ENCODE measurements at regions not wholly inside any gene's neighbourhood (a gene's known extent, or its start where the extent isn't known, plus 50 kb on each side); places are given as distances from the start of the nearest gene placed in this dataset.
A peak's percentile ranks its signal among the peaks of the same experiment; 100 is the strongest.

DNA sequence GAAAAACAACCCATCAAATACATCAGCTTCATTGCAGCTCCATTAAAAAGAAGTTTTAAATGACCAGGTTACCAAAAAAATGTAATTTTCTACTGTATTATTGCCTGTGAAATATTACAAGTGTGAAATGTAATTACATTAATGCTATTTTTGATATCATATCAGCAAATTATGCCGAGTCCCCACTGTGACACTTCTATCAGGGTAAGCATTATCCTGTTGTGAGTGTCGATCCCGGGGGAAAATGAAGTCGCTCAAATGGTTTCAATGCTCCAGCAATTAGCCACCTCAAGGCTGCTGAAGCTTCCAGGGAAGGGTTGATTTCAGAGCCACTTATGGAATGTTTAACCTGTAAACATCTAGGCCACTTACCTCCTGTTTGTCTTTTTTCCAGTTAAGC lies 70.4 kb downstream of the RCN1 start:
- ATAC-seq (replicated peaks in 6 of 8): peak in 3 of 8 experiments; percentile 22 to 44 (median 39)
- Histone ChIP-seq H3K4me3 (no peak overlapping the region), H3K27ac (no peak overlapping the region), H3K4me1 (replicated peaks in 1 of 2) (peaks cover 0 to 10% of the 10 kb centered on the region in 2 donors)
- in situ Hi-C loops (cut with MboI; ENCODE audit: low pct_unique_long_range_greater_than_20kb in 2 of 9, low sequenced_read_pairs in 9 of 9, unreplicated experiment in 9 of 9): loop anchor here in 2 of 9 experiments (25.0 kb wide), 3 partner anchors 99 to 1049 kb away; no protein-coding TSS in a partner anchor
- WGBS, 10 experiments: 75 to 100% (median 94%) methylated on average over 2 to 4 of the region's 4 CpGs; no CpG with 5 or more reads in 3 of the 10 experiments

DNA sequence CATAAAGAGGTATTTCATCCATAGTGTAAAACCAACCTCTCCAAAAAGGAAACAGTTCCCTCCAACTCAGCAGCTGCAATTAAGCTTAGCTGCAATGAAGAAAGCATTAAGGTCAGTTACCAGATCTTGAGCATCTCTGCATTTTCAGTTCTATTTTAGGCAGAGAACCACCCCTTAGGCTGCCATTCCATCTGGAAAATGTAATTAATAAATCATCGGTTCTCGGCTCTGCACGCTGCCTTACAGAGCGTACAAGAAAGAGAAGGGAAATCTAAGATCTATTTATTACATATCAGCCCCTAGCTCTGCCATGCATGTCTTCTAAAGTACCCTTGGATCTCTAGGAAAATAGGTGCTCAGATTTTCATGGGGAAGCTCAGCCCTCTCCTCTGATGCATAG lies 71.5 kb downstream of the RCN1 start:
- H3K4me3 ChIP-seq: no peak overlapping the region
- peak in 6 of 8 experiments; percentile 39 to 84 (median 67) for ATAC-seq (replicated peaks in 6 of 8)
- 0 to 79% (median 65%) methylated on average over 1 to 4 of the region's 4 CpGs; no CpG with 5 or more reads in 2 of the 10 experiments for WGBS, 10 experiments
- no peak overlapping the region for H3K27ac ChIP-seq
- H3K4me1 ChIP-seq (replicated peaks in 1 of 2): peaks cover 0 to 10% of the 10 kb centered on the region in 2 donors
- in situ Hi-C loops (cut with MboI; ENCODE audit: low pct_unique_long_range_greater_than_20kb in 2 of 9, low sequenced_read_pairs in 9 of 9, unreplicated experiment in 9 of 9): loop anchor here in 2 of 9 experiments (25.0 kb wide), 3 partner anchors 100 to 1050 kb away; no protein-coding TSS in a partner anchor

DNA sequence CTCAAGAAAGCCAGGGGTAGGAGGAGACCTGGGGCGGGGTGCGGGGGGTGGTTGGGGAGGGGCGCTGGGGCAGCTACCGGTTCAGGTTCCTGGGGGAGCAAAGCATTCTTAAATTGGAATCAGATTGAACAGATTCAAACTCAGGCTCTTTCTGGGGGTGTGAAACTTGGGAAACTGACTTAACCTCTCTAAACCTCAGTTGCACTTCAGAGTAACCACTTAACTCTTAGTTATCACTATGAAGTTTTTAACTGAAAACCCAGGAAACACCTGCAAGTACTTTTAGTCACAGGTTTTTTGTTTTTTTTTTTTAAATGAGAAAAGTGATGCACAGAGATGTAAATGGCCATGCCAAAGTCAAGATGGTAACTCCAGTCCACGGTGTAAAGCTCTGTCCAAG lies 72.0 kb downstream of the RCN1 start:
- no peak for ATAC-seq (replicated peaks in 6 of 8)
- H3K4me3 ChIP-seq: no peak overlapping the region
- in situ Hi-C loops (cut with MboI; ENCODE audit: low pct_unique_long_range_greater_than_20kb in 2 of 9, low sequenced_read_pairs in 9 of 9, unreplicated experiment in 9 of 9): loop anchor here in 2 of 9 experiments (25.0 kb wide), 3 partner anchors 101 to 1051 kb away; no protein-coding TSS in a partner anchor
- peaks cover 0 to 10% of the 10 kb centered on the region in 2 donors for H3K4me1 ChIP-seq (replicated peaks in 1 of 2)
- WGBS, 10 experiments: 33 to 100% (median 73%) methylated on average over 1 of the region's 5 CpGs; no CpG with 5 or more reads in 4 of the 10 experiments
- H3K27ac ChIP-seq: no peak overlapping the region

DNA sequence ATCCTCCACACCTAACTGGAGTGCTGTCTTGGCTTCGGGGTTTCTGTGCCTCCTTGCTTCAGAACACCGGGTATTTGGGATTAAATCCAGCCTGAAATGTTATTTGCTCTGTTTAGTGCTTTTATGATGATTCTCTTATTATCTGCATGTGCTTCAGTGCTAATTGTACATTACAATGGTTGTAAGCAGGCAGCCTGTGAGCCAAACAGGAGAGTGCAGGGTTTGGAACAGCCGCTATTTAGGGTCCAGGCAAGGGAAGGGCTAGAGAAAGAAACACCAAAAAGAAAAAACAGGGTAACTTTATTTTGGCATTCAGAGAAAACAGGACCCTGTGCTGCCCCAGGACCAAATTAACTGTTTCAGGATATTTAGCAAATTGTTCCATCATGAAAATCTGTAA lies 72.7 kb downstream of the RCN1 start:
- Histone ChIP-seq H3K4me1 (replicated peaks in 1 of 2) (peaks cover 0 to 10% of the 10 kb centered on the region in 2 donors), H3K4me3 (no peak overlapping the region), H3K27ac (no peak overlapping the region)
- no peak for ATAC-seq (replicated peaks in 6 of 8)
- in situ Hi-C loops (cut with MboI; ENCODE audit: low pct_unique_long_range_greater_than_20kb in 2 of 9, low sequenced_read_pairs in 9 of 9, unreplicated experiment in 9 of 9): loop anchor here in 2 of 9 experiments (25.0 kb wide), 3 partner anchors 101 to 1051 kb away; no protein-coding TSS in a partner anchor
- WGBS, 10 experiments: 48 to 100% (median 83%) methylated on average over 1 to 3 of the region's 3 CpGs; no CpG with 5 or more reads in 4 of the 10 experiments

DNA sequence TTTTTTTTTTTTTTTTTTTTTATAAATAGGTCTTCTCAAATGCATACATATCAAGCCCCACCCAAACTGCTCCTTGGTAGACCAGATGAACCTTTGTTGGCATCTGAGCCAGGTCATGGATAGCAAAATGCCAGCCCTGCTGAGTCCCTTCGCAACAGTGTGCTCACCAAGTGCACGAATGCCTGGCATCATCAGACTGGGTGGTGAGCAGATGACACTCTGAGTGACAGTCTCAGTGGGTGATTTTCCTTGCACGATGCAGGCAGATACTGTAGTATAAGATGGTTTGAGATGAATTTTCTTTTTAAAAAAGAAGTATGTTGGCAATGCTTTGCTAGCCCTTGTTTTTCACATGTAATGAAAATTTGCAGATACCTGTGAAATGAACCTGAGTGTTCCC lies 74.0 kb downstream of the RCN1 start:
- Histone ChIP-seq H3K4me1 (replicated peaks in 1 of 2) (peaks cover 0 to 10% of the 10 kb centered on the region in 2 donors), H3K4me3 (no peak overlapping the region), H3K27ac (no peak overlapping the region)
- in situ Hi-C loops (cut with MboI; ENCODE audit: low pct_unique_long_range_greater_than_20kb in 2 of 9, low sequenced_read_pairs in 9 of 9, unreplicated experiment in 9 of 9): loop anchor here in 2 of 9 experiments (25.0 kb wide), 3 partner anchors 103 to 1053 kb away; no protein-coding TSS in a partner anchor
- WGBS, 10 experiments: 17 to 100% (median 90%) methylated on average over 1 to 3 of the region's 3 CpGs; no CpG with 5 or more reads in 1 of the 10 experiments
- ATAC-seq (replicated peaks in 6 of 8): peak in 2 of 8 experiments; percentile 24 to 40

DNA sequence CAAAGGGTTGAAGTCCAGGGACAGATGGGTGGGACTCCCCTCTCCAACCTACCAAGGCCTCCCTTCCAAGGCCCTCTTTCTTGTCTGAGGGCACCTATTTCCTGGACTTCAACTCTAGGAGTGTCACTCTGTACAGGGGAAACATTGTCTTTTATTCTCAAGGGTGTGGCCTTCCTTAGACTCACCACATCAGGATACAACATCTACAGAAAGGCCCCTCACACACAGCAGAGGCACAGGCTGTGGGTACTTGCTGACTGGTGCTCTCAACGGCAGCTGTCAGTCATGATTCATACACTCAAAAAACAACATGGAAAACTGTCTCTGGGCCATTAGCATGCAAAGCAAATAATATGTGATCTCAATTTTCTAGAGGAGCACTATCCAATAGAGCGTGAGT lies 78.0 kb downstream of the RCN1 start:
- no peak for ATAC-seq (replicated peaks in 6 of 8)
- H3K4me1 ChIP-seq (replicated peaks in 1 of 2): peaks cover 0 to 7% of the 10 kb centered on the region in 2 donors
- H3K4me3 ChIP-seq: no peak overlapping the region
- no peak overlapping the region for H3K27ac ChIP-seq
- 50 to 100% (median 100%) methylated on average over 1 to 2 of the region's 2 CpGs; no CpG with 5 or more reads in 2 of the 10 experiments for WGBS, 10 experiments
- in situ Hi-C loops (cut with MboI; ENCODE audit: low pct_unique_long_range_greater_than_20kb in 2 of 9, low sequenced_read_pairs in 9 of 9, unreplicated experiment in 9 of 9): loop anchor here in 2 of 9 experiments (25.0 kb wide), 3 partner anchors 107 to 1057 kb away; no protein-coding TSS in a partner anchor

DNA sequence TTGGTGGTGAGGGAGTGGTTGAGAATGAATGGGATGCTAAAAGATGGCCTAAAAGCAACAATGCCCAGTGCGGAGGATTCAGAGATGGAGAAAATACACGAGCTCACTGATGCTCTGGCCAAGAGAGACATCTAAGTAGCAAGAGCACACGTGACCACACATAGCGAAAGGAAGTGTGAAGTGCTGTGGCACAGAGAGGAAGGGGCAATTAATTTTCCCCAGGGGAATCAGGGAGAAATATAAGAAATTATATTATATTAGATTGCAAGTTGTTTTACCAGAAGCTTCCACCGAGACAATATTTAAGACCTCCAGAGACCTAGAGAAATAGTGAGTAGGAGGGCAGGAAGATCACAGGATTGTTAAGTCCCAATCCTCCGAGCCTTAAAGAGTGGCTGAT lies 80.6 kb downstream of the RCN1 start:
- Histone ChIP-seq H3K4me3 (no peak overlapping the region), H3K27ac (no peak overlapping the region), H3K4me1 (replicated peaks in 1 of 2) (peaks cover 0 to 12% of the 10 kb centered on the region in 2 donors)
- in situ Hi-C loops (cut with MboI; ENCODE audit: low pct_unique_long_range_greater_than_20kb in 2 of 9, low sequenced_read_pairs in 9 of 9, unreplicated experiment in 9 of 9): loop anchor here in 4 of 9 experiments (10.0 to 25.0 kb wide), 6 partner anchors 109 to 1059 kb away; no protein-coding TSS in a partner anchor
- no peak for ATAC-seq (replicated peaks in 6 of 8)
- 53 to 100% (median 89%) methylated on average over 1 to 6 of the region's 6 CpGs; no CpG with 5 or more reads in 2 of the 10 experiments for WGBS, 10 experiments

DNA sequence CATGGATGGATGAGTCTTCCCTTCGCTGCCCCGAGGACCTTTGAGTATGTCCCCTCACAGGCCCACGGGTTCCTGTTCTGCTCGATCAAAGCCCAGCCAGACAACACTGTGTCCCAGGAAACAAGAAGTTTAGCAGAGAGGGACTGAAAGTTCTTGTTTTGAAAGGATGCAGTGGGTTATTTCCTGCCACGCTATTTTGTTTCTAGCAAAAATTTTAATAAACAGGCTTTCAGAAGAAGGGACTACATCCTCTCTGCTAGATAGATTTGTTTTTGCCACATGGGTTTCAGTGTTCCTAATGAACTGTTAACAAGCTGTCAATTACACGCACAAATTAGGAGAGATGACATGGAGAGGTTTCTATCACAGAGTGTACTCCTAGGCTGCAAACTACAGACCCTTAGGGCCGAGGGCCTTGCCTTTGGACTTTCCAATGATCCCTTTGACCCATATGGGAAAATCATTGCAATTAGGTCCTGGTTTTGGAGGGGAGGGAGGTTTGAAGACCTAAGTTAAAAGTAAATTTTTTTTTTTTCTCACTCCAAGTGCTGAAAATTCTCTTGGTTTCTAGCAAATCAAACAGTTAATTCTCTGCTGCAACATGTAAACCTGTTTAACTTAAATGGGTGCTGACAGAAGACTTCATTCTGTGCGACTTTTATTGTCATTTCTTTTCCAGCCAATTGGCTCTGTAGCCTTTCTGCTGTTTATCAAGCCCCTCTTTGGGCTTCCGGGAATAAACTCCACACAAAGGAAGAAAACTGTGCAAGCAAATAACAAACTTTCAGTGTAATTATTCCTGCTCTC lies 81.4 kb downstream of the RCN1 start:
- in situ Hi-C loops (cut with MboI; ENCODE audit: low pct_unique_long_range_greater_than_20kb in 2 of 9, low sequenced_read_pairs in 9 of 9, unreplicated experiment in 9 of 9): loop anchor here in 4 of 9 experiments (10.0 to 25.0 kb wide), 6 partner anchors 110 to 1060 kb away; no protein-coding TSS in a partner anchor
- WGBS, 10 experiments: 23 to 83% (median 51%) methylated on average over 2 to 9 of the region's 9 CpGs; no CpG with 5 or more reads in 1 of the 10 experiments
- no peak overlapping the region for H3K27ac ChIP-seq
- H3K4me3 ChIP-seq: no peak overlapping the region
- ATAC-seq (replicated peaks in 6 of 8): peak in 3 of 8 experiments; percentile 7 to 39 (median 38)
- peaks cover 0 to 12% of the 10 kb centered on the region in 2 donors for H3K4me1 ChIP-seq (replicated peaks in 1 of 2)

DNA sequence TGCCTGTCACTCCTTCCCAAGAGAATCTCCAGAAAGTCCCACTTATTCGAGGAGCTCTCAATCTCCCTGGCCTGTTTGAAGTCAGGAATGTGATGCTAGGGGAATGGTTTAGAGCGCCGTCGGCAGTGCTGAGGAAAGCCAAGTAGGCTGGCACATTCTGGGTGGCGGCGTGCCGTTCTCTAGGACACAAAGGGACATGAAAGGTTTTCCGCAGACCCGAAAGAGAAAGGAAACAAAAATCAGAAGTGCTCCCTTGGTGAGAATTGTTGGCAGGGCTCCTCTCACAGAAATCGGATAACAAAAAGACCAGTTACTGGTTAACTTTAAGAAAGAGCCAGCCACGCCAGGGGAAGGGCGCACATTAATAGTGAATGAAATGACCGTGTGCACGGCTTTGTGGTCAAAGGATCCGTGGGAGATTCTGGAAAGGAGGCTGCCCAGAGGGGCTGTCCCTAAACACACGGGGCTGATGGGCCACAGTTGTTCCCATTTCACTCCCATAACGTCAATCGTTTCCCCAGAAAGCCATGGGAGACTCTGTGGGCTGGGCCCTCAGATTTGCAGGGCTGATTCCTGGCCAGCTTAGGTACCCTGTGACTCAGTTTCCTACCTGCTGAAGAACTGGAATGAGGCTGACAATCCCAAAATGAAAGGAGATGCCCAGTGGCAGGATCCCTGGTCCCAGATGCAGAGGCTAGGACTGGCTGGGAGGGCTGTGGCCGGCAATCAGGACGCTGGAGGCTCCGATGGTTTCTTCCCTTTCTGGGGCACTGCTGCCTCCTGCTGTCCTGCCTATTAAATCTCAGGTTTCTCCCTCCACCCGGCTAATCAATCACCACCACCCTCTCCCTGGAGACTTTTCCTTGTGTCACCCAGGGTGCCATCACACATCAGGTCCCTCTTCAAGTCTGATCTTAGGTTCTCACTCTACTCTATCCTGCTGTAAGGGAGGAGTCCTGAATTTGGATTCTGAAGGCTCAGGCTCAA lies 82.3 kb downstream of the RCN1 start:
- no peak overlapping the region for H3K27ac ChIP-seq
- peak overlapping the region in 3 of 5 donors; percentile 13 to 24 (median 15) for H3K4me3 ChIP-seq
- 0 to 83% (median 16%) methylated on average over 3 to 16 of the region's 22 CpGs; no CpG with 5 or more reads in 2 of the 10 experiments for WGBS, 10 experiments
- in situ Hi-C loops (cut with MboI; ENCODE audit: low pct_unique_long_range_greater_than_20kb in 2 of 9, low sequenced_read_pairs in 9 of 9, unreplicated experiment in 9 of 9): loop anchor here in 4 of 9 experiments (10.0 to 25.0 kb wide), 6 partner anchors 111 to 1061 kb away; no protein-coding TSS in a partner anchor
- peaks cover 0 to 12% of the 10 kb centered on the region in 2 donors for H3K4me1 ChIP-seq (replicated peaks in 1 of 2)
- peak; percentile 62 to 86 (median 82) for ATAC-seq (replicated peaks in 6 of 8)

DNA sequence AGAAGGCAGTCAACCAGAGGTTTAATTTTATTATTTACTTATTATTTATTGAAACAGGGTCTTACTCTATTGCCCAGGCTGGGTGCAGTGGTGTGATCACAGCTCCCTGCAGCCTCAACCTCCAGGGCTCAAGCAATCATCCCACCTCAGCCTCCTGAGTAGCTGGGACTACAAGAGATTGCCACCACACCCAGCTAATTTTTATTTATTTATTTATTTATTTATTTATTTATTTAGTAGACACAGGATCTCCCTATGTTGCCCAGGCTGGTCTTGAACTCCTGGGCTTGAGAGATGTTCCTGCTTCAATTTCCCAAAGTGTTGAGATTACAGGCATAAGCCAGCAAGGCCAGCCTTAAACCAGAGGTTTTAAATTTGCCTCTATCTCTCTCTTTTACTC lies 83.1 kb downstream of the RCN1 start:
- Histone ChIP-seq H3K4me1 (replicated peaks in 1 of 2) (peaks cover 0 to 12% of the 10 kb centered on the region in 2 donors), H3K27ac (no peak overlapping the region), H3K4me3 (no peak overlapping the region)
- no peak for ATAC-seq (replicated peaks in 6 of 8)
- in situ Hi-C loops (cut with MboI; ENCODE audit: low pct_unique_long_range_greater_than_20kb in 2 of 9, low sequenced_read_pairs in 9 of 9, unreplicated experiment in 9 of 9): loop anchor here in 4 of 9 experiments (10.0 to 25.0 kb wide), 6 partner anchors 112 to 1062 kb away; no protein-coding TSS in a partner anchor

DNA sequence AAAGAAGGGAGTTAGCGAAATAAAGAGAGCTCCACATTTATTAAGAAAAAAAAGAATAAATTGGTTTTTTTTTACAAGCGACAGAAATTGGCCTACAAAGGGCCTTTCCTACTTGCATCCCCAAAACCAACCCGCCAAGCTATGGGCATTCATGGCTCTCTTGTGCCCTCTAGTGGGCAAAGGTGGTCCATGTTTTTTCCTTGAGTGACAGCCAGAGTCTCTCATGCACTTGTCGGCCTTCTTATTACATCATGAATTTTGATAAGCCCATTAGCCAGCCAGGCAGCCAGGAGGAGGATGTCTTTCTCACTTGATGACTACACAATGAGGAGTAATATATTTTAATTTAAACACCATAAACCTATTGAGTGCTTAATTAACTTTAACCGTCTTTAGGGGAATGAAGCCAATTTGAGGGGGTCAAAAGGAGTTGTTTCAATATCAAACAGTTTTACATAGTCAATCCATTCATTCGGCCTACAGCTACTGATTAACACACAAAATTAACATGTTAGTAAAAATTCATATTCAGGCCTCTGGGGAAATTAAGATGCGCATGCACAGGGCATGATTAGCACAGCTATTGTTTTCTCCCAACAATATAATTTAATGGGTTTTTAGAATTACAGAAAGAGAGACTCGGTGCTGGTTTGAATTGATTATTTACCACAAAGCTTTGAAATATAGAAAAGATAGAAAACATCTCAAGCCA lies 85.5 kb downstream of the RCN1 start:
- WGBS, 10 experiments: 0 to 42% (median 14%) methylated on average over 3 to 8 of the region's 8 CpGs
- Histone ChIP-seq H3K4me1 (replicated peaks in 1 of 2) (peaks cover 0 to 12% of the 10 kb centered on the region in 2 donors), H3K4me3 (no peak overlapping the region), H3K27ac (no peak overlapping the region)
- in situ Hi-C loops (cut with MboI; ENCODE audit: low pct_unique_long_range_greater_than_20kb in 2 of 9, low sequenced_read_pairs in 9 of 9, unreplicated experiment in 9 of 9): loop anchor here in 3 of 9 experiments (10.0 to 25.0 kb wide), 4 partner anchors 122 to 1064 kb away; no protein-coding TSS in a partner anchor
- ATAC-seq (replicated peaks in 6 of 8): peak; percentile 64 to 82 (median 71)
